B cell (primary cell): ENCODE measurements at regions not wholly inside any gene's neighbourhood (a gene's known extent, or its start where the extent isn't known, plus 50 kb on each side); places are given as distances from the start of the nearest gene placed in this dataset.

Experiments used
- ATAC-seq: fragments of 200-7000 bp; cut with Tn5 transposase; one replicate; pipeline ENCODE4 v1.10.0; 2021; ENCODE audit warnings: low read depth, mild to moderate bottlenecking, moderate number of reproducible peaks, moderate library complexity
- CTCF ChIA-PET: fragments of 350-600 bp; sonication (Branson Sonifier 250); formaldehyde crosslinking; loops from one replicate; lab custom pipeline; 2021; ENCODE audit warnings: antibody characterized with exemption, inconsistent platforms; lab: Charles Lee
- POLR2A ChIA-PET: fragments of 350-600 bp; sonication (Branson Sonifier 250); formaldehyde crosslinking; loops from one replicate; lab custom pipeline; 2021; ENCODE audit warnings: antibody characterized with exemption; lab: Charles Lee
- DNase-seq: peaks from one replicate; pipeline ENCODE4 v3.0.0; 2013
- H2AFZ ChIP-seq: 2 replicates; pipeline ENCODE4 v1.6.1; 2012; ENCODE audit warnings: mild to moderate bottlenecking, low read depth, low read length; ENCODE audit not compliant: insufficient read depth, poor library complexity, severe bottlenecking
- H3K27ac ChIP-seq, 2 donors: 1 replicate in 1 of 2; 2 replicates in 1 of 2; pipeline ENCODE4 v1.5.1; 2012 to 2013; ENCODE audit warnings: low read length in 2 of 2, mild to moderate bottlenecking in 2 of 2, moderate library complexity in 1 of 2
- H3K27me3 ChIP-seq, 4 experiments: fragments of 200-600 bp in 1 of 4; sonication (generic) in 1 of 4; replicated peaks in 1 of 4; 1 replicate in 2 of 4; 2 replicates in 2 of 4; pipeline versions ENCODE4 v1.6.1 to v1.7.0; 2013 to 2016; ENCODE audit warnings: low read length in 3 of 4, mild to moderate bottlenecking in 2 of 4, mixed read lengths in 1 of 4, moderate library complexity in 1 of 4; ENCODE audit not compliant: insufficient read depth in 4 of 4, control insufficient read depth in 3 of 4; ENCODE audit errors: control extremely low read depth in 1 of 4
- H3K36me3 ChIP-seq, 2 experiments: replicated peaks in 1 of 2; 1 replicate in 1 of 2; 2 replicates in 1 of 2; pipeline versions ENCODE4 v1.6.1 to v1.7.1; 2013; ENCODE audit warnings: low read length in 1 of 2; ENCODE audit not compliant: insufficient read depth in 2 of 2, control insufficient read depth in 1 of 2; ENCODE audit errors: control extremely low read depth in 1 of 2, extremely low read depth in 1 of 2
- H3K4me1 ChIP-seq, 2 donors: fragments of 200-600 bp in 1 of 2; sonication (generic) in 1 of 2; 1 replicate in 1 of 2; 2 replicates in 1 of 2; pipeline versions ENCODE4 v1.5.1 to v1.6.1; 2013 to 2017; ENCODE audit warnings: low read length in 2 of 2; ENCODE audit not compliant: control insufficient read depth in 2 of 2, insufficient read depth in 2 of 2
- H3K4me2 ChIP-seq: replicated peaks from 2 replicates; pipeline ENCODE3; 2012; ENCODE audit warnings: mild to moderate bottlenecking, low read depth, low read length; ENCODE audit not compliant: poor library complexity, severe bottlenecking
- H3K4me3 ChIP-seq, 5 experiments: fragments of 200-600 bp in 1 of 5; sonication (generic) in 1 of 5; 1 replicate in 3 of 5; 2 replicates in 2 of 5; pipeline versions ENCODE4 v1.5.1 to v1.7.0; 2011 to 2016; ENCODE audit warnings: low read length in 4 of 5, mild to moderate bottlenecking in 4 of 5, low read depth in 2 of 5, control low read depth in 1 of 5, moderate library complexity in 1 of 5; ENCODE audit not compliant: insufficient read depth in 1 of 5; ENCODE audit errors: control extremely low read depth in 1 of 5, extremely low read depth in 1 of 5
- H3K79me2 ChIP-seq: fragments of 200-600 bp; sonication (generic); one replicate; pipeline ENCODE4 v1.6.0; 2016; ENCODE audit warnings: low read length; ENCODE audit not compliant: control insufficient read depth, insufficient read depth
- H3K9ac ChIP-seq: fragments of 200-600 bp; sonication (generic); 2 replicates; pipeline ENCODE4 v1.6.1; 2017; ENCODE audit warnings: mild to moderate bottlenecking, low read length, moderate library complexity
- H3K9me3 ChIP-seq, 3 donors: one replicate each; pipeline versions ENCODE4 v1.6.1 to v1.7.1; 2013; ENCODE audit warnings: low read length in 2 of 3; ENCODE audit not compliant: control insufficient read depth in 2 of 3, insufficient read depth in 1 of 3; ENCODE audit errors: control extremely low read depth in 1 of 3
- H4K20me1 ChIP-seq: 2 replicates; pipeline ENCODE4 v1.6.0; 2012; ENCODE audit warnings: mild to moderate bottlenecking, low read length; ENCODE audit not compliant: insufficient read depth, control insufficient read depth, poor library complexity, severe bottlenecking
- H3K27ac Mint-ChIP-seq: one replicate; pipeline ENCODE4 v1.8.0; 2021; ENCODE audit warnings: mixed read lengths
- H3K27me3 Mint-ChIP-seq: one replicate; pipeline ENCODE4 v1.8.0; 2021; ENCODE audit warnings: mixed read lengths
- H3K4me1 Mint-ChIP-seq: one replicate; pipeline ENCODE4 v1.8.0; 2021; ENCODE audit warnings: mixed read lengths
- H3K4me3 Mint-ChIP-seq: one replicate; pipeline ENCODE4 v1.8.0; 2021; ENCODE audit warnings: mixed read lengths
- H3K9me3 Mint-ChIP-seq: one replicate; pipeline ENCODE4 v1.8.0; 2022; ENCODE audit warnings: mixed read lengths; ENCODE audit not compliant: insufficient read depth
- CTCF ChIP-seq: fragments of 200-600 bp; IDR thresholded peaks from one replicate; pipeline ENCODE4 v1.8.0; 2022; ENCODE audit warnings: antibody characterized with exemption, mild to moderate bottlenecking
- EZH2 ChIP-seq: IDR thresholded peaks from 2 replicates; pipeline ENCODE4 v1.6.1; 2012; ENCODE audit warnings: borderline replicate concordance, low read depth, mild to moderate bottlenecking, moderate library complexity, low read length; ENCODE audit not compliant: insufficient read depth, poor library complexity, severe bottlenecking
- WGBS: methylation state at CpG from one replicate; pipeline ENCODE4 v1.1.5; 2013; ENCODE audit warnings: missing lambda C conversion rate; ENCODE audit not compliant: insufficient coverage; 5-methylcytosine and 5-hydroxymethylcytosine counted together
- intact Hi-C: fragments of 100-400 bp; cut with micrococcal nuclease; formaldehyde crosslinking; loops from one replicate; pipeline ENCODE4 v1.10.0; 2022

- WGBS = no CpG with 5 or more reads among the region's 1 CpG
- TF ChIP-seq CTCF = no peak
- no peak for TF ChIP-seq EZH2
- Mint-ChIP-seq H3K4me1 (no peaks in the 10 kb centered on the region), H3K27ac (no peak overlapping the region), H3K27me3 (no peaks in the 10 kb centered on the region), H3K4me3 (no peak overlapping the region), H3K9me3 (peaks cover 3% of the 10 kb centered on the region)
- ATAC-seq (no peak), DNase-seq (no peak)
- H3K4me1 ChIP-seq = no peaks in the 10 kb centered on the region
- no peaks in the 10 kb centered on the region for H3K9me3 ChIP-seq
- ChIA-PET CTCF (no interaction called here), POLR2A (no interaction called here)
- H4K20me1 ChIP-seq = no peaks in the 10 kb centered on the region
- H3K9ac ChIP-seq = no peak overlapping the region
- no peaks in the 10 kb centered on the region for H3K27me3 ChIP-seq
- no peak overlapping the region for H3K27ac ChIP-seq
- no peak overlapping the region for H3K4me3 ChIP-seq
- H3K79me2 ChIP-seq = no peaks in the 10 kb centered on the region
- intact Hi-C loops = no loop called here
- H3K4me2 ChIP-seq = no peak overlapping the region
- no peak overlapping the region for H2AFZ ChIP-seq
- no peaks in the 10 kb centered on the region for H3K36me3 ChIP-seq
These were observed 139.4 kb upstream of the HCCS start for GRCh38 chrX:10971759-10972158.

GRCh38 chrX:10972706-10973105 lies 138.4 kb upstream of the HCCS start:
- CTCF ChIA-PET = no interaction called here
- WGBS = no CpG with 5 or more reads among the region's 2 CpGs

More at GRCh38 chrX:10972706-10973105, 138.4 kb upstream of the HCCS start:
- intact Hi-C loops = no loop called here
- Histone ChIP-seq H3K36me3 (no peaks in the 10 kb centered on the region), H3K9me3 (no peaks in the 10 kb centered on the region), H3K4me2 (no peak overlapping the region), H3K79me2 (no peaks in the 10 kb centered on the region), H3K27me3 (no peaks in the 10 kb centered on the region), H3K9ac (no peak overlapping the region), H3K4me1 (no peaks in the 10 kb centered on the region), H2AFZ (no peak overlapping the region), H3K27ac (no peak overlapping the region), H4K20me1 (no peaks in the 10 kb centered on the region), H3K4me3 (no peak overlapping the region)
- no peak for DNase-seq
- POLR2A ChIA-PET = no interaction called here
- TF ChIP-seq EZH2 (no peak), CTCF (no peak)
- Mint-ChIP-seq H3K27ac (no peak overlapping the region), H3K4me1 (no peaks in the 10 kb centered on the region), H3K9me3 (peaks cover 3% of the 10 kb centered on the region), H3K27me3 (no peaks in the 10 kb centered on the region), H3K4me3 (no peak overlapping the region)
- no peak for ATAC-seq
